ENCODE measurements at regions not wholly inside any gene's neighbourhood (a gene's known extent, or its start where the extent isn't known, plus 50 kb on each side); places are given as distances from the start of the nearest gene placed in this dataset.

DNA sequence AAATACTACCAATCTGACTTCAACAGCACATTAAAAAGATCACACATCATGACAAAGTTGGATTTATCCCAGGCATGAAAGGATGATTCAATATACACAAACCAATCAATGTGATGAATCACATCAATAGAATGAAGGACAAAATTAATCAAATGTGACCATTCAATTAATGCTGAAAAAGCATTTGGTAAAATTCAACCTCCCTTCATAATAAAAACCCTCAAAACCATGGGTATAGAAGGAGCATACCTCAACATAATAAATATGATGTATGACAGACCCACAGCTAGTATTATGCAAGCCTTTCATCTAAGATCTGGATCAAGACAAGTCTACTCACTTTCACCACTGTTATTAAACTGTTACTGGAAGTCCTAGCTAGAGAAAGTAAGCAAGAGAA, 921.7 kb upstream of the RAG2 start:
- TF ChIP-seq, protein P1, sequence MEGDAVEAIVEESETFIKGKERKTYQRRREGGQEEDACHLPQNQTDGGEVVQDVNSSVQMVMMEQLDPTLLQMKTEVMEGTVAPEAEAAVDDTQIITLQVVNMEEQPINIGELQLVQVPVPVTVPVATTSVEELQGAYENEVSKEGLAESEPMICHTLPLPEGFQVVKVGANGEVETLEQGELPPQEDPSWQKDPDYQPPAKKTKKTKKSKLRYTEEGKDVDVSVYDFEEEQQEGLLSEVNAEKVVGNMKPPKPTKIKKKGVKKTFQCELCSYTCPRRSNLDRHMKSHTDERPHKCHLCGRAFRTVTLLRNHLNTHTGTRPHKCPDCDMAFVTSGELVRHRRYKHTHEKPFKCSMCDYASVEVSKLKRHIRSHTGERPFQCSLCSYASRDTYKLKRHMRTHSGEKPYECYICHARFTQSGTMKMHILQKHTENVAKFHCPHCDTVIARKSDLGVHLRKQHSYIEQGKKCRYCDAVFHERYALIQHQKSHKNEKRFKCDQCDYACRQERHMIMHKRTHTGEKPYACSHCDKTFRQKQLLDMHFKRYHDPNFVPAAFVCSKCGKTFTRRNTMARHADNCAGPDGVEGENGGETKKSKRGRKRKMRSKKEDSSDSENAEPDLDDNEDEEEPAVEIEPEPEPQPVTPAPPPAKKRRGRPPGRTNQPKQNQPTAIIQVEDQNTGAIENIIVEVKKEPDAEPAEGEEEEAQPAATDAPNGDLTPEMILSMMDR (IDR thresholded peaks at IDR 0.05; ENCODE audit: poor library complexity, severe bottlenecking), result no peak
- TF ChIP-seq POLR2AphosphoS5 (IDR thresholded peaks at IDR 0.05) (no peak), EP300 (conservative IDR thresholded peaks at IDR 0.05; ENCODE audit: poor library complexity, severe bottlenecking) (no peak), MXI1 (conservative IDR thresholded peaks at IDR 0.05; ENCODE audit: poor library complexity, severe bottlenecking) (no peak), RAD21 (conservative IDR thresholded peaks at IDR 0.05) (no peak)
- TF ChIP-seq, protein P2, sequence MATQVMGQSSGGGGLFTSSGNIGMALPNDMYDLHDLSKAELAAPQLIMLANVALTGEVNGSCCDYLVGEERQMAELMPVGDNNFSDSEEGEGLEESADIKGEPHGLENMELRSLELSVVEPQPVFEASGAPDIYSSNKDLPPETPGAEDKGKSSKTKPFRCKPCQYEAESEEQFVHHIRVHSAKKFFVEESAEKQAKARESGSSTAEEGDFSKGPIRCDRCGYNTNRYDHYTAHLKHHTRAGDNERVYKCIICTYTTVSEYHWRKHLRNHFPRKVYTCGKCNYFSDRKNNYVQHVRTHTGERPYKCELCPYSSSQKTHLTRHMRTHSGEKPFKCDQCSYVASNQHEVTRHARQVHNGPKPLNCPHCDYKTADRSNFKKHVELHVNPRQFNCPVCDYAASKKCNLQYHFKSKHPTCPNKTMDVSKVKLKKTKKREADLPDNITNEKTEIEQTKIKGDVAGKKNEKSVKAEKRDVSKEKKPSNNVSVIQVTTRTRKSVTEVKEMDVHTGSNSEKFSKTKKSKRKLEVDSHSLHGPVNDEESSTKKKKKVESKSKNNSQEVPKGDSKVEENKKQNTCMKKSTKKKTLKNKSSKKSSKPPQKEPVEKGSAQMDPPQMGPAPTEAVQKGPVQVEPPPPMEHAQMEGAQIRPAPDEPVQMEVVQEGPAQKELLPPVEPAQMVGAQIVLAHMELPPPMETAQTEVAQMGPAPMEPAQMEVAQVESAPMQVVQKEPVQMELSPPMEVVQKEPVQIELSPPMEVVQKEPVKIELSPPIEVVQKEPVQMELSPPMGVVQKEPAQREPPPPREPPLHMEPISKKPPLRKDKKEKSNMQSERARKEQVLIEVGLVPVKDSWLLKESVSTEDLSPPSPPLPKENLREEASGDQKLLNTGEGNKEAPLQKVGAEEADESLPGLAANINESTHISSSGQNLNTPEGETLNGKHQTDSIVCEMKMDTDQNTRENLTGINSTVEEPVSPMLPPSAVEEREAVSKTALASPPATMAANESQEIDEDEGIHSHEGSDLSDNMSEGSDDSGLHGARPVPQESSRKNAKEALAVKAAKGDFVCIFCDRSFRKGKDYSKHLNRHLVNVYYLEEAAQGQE (IDR thresholded peaks at IDR 0.05; ENCODE audit: borderline replicate concordance), result no peak
